ENCODE measurements at regions not wholly inside any gene's neighbourhood (a gene's known extent, or its start where the extent isn't known, plus 50 kb on each side); places are given as distances from the start of the nearest gene placed in this dataset.
"Not testable (repeated sequence)": the region's sequence is repeated elsewhere in the genome, so short reads cannot be mapped to it uniquely, and the experiment has no call there.

- DNase-seq (ENCODE audit: low read depth) = no peak
These were observed 50.2 kb upstream of the SNAPC3 start for GRCh38 chr9:15372455-15372854.

GRCh38 chr9:15371448-15371845, 51.2 kb upstream of the SNAPC3 start:
- no peak for DNase-seq (ENCODE audit: low read depth)

GRCh38 chr9:15370466-15371447, 51.9 kb upstream of the SNAPC3 start:
- DNase-seq (ENCODE audit: low read depth) = no peak

GRCh38 chr9:15369871-15370270, 52.8 kb upstream of the SNAPC3 start:
- no peak for DNase-seq (ENCODE audit: low read depth)

GRCh38 chr9:15369238-15369637, 53.4 kb upstream of the SNAPC3 start:
- DNase-seq (ENCODE audit: low read depth) = no peak

- not testable (repeated sequence) for DNase-seq (ENCODE audit: low read depth)
These were observed 57.6 kb upstream of the SNAPC3 start for GRCh38 chr9:15364975-15365553.

GRCh38 chr9:15361737-15362136, 54.7 kb upstream of the TTC39B start:
- no peak for DNase-seq (ENCODE audit: low read depth)

- peak; percentile 59 for DNase-seq (ENCODE audit: low read depth)
These were observed 50.1 kb upstream of the TTC39B start for GRCh38 chr9:15357050-15357653.

Measured in renal cortical epithelial cell (primary cell).